Endometrium (tissue), 2 donors: ENCODE measurements at regions not wholly inside any gene's neighbourhood (a gene's known extent, or its start where the extent isn't known, plus 50 kb on each side); places are given as distances from the start of the nearest gene placed in this dataset.

Source experiments
- FAIRE-seq: peaks from 2 replicates; lab custom pipeline; 2012; peaks lifted over from hg19 to GRCh38; lab: Jason Lieb, UNC
- donor health status: control.
- donor health status: control.

DNA sequence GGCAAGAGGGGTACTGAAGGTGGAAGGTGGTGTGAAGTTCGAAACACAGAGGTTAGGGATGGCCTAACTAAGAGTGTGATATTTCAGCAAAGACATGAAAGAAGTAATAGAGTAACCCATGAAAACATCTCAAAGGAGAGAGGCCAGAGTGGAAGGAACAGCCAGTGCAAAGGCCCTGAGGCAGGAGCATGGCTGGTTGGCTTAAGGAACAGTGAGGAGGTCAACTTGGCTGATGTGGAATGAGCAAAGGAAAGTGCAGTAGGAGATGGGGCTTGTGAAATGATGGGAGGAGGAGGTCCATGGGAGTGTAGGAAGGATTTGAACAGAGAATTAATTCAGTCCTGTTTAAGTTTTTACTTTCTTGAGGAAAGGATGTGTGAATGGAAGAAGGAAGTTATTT, 178.3 kb upstream of the ZNF608 start:
- FAIRE-seq = no peak

DNA sequence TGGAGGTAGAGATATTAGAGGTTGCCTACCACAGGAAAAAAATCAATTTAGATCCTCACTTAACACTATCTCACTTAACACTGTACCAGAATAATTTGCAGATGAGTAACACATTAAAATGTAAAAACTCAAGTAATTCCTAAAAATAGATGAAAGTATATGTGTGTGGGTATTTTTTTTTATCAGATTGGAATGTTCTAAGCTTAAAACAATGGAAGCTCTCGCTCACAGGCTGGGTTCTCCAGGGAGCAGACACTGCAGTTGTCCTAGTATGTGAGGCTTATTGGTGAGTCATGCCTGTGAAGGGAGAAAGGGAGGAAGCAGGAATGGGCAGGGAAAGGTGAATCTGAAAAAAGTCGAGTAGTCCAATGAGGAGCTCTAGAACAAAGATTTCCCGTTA, 181.3 kb upstream of the ZNF608 start:
- FAIRE-seq = no peak

DNA sequence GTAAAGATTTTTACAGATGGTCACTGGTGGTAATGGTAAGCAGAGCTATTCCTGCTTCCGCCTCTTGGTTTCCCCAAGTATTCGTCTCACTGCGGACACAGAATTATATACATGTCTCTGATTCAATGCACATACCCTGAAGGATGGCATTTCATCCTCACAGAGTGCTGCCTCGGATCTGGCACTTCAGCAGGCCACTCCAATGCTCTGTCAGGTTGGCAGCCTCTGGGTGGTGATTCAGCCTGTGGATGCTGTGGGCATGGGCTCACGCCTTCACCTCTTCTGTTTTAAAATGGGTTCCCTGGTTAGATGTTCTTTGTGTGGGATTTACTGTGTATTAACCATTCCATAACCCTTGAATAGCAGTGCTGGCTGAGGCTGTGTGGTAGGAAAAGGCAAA, 182.6 kb upstream of the ZNF608 start:
- FAIRE-seq = no peak

DNA sequence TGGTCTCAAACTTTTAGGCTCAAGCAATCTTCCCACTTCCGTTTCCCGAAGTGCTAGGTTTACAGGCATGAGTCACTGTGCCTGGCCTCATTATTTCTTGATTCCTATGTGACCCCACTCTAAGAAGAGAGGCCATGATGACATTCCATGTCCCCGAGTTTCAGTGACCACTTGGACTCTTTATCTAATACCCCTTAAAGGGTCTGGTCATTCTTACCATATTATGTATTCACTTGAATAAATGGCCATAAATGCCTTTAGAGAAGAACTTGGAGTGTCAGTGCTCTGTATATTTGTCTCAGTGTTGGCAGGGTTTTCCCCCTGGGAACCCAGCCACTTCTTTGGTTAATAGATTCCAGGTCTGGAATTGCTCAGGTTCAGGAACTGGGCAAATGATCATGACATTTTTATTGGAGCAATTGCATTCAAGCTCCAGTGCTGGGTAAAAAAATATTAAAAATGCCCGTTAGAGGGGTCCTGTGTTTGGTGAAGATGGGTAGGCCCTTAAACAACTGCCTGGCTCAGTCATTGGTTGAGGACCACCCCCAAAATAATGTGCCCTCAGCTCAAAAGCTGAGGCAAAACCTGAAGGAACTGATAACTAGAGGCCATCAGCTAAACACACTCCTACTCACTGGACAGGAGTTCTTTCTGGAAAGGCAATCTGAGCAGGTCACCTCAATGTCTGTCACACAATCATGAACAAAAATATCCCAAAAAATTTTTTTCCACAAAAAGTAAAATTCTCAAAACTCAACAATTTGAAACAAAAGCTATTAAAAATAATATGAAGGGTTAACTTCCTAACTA, 186.6 kb upstream of the ZNF608 start:
- no peak for FAIRE-seq

DNA sequence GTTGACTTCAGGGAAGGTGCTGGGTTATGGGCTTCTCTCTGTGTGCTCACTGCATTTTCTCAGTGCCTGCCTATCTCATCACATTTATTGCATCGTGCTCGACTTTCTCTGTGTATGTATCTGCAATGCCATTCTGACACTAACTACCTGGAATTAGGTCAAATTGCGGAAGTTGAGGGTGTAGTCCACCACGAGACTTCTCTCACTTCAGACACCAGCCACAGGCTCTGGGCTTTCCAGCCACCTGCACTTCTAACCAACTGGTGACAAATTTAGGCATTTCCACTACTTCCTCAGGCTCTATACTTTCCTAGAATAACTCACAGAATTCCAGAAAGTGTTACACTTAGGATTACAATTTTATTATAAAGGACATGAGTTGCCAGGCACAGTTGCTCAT, 188.6 kb upstream of the ZNF608 start:
- no peak for FAIRE-seq

DNA sequence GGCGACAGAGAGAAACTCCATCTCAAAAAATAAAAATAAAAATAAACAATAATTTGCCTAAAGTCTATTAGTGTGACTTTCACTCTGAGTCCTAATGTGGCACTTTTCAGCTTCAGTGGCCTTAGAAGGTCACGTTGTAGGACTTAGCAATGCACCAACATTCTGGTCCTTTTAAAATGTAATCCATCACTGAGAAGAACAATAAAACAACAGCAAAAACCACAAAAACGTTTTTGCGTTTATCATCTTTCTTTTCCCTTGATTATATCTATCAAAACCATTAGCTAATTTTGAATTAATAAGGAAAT, 190.1 kb upstream of the ZNF608 start:
- no peak for FAIRE-seq

DNA sequence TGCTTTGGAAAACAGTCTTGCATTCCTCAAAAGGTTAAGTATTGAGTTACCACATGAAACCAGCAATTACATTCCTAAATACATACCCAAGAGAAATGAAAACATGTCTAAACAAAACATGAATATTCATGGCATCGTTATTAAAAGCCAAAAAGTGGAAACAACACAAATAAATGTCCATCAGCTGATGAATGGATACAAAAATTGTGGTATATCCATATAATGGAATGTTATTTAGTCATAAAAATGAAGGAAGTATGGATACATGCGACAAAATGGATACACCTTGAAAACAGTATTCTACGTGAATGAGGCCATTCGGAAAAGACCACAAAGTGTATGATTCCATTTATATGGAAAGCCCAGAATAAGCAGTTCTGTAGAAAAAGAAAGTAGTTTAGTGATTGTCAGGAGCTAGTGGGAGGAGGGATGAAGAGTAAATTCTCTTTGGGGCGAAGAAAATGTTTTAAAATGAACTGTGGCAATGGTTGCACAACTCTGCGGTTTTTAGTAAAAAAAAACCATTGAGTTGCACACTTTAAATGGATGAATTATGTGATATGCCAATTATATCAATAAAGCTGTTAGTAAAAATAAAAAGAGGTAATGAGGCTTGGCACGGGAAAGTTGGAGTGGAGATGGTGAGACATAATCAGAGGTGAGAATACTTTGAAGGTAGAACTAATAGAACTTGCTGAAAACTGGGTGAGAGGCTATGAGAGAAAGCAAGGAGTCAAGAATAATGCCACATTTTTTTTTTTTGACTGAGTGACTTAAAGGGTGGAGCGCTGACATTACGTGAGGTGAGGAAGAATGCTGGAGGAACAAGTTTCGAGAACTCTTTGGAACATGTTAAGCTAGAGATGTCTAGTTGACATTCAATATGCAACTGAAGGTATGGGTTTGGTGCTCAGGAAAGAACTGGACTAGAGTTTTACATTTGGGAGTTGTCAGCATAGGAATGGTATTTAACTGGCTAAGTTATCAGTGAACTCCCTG, 194.9 kb upstream of the ZNF608 start:
- FAIRE-seq = no peak

DNA sequence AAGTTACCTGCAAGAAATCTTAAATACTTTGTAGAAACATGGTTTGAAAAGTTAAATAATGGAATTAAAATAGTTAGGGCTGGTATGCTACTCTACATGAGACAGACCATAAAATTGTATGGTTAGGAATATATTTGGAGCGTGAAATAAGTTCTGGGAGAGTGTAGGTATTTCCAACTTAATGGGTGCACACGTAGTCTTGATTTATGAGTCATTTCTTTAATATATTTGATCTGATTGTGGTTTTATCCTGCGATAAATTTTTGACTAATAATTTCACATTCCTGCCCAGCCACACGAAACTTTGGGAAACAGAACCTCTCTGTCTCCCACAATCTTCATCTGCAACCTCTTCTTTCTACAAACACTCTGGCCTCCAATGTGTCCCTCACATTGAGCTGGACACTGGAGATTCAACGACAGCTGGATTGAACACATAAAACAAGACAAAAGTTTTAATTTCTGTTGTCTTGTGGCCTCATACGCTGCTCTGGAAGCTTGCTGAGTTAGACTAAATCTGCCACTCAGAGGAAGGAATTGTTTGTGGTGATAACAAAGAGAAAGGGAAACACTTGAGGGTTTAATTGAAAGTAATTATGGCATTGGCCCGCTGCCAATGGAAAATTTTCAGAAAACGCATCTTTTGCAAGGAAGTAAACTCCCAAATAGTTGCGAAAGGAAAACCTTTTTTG, 201.8 kb upstream of the ZNF608 start:
- FAIRE-seq = peak; percentile 18

DNA sequence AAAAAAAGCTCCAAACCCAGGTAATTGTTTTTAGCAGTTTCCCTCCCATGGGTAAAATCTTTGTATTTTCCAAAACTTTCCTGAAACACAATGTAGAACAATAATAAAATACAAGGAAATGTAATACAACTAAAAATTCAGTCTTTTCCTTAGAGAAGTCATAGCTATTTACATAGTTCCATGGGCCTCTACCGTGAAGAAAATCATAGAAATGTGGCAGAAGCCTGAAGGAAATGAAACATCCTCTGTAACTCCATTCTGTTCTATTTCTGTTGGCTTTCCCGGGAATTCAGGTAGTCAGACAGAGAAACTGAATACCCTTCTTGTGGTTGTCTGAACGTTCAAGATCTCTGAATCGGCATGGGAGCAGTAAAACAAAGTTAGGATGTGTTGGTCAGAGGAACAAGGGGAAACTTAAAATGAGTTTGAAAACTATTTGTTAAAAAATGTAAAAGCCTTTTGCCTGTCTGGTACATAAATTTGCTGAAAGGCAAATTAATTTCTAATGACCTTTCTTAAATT, 202.4 kb upstream of the ZNF608 start:
- no peak for FAIRE-seq

DNA sequence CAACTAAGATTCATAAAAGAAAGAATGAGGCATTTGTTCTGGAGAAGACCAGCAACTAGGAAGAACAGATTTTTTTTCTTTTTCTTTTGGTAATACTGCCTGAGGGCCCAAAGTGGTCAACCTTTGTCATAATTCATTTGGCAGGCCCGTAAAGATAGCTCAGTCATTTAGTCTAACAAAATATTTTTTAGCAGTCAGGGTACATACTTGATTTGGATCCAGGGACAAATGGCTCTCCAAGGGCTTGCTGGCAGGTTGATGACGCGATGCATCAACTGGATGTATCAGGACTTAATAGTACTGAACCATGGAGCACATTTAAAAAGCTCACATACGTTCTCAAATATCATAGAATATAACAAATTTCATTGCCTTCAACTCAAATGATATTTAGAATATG, 203.4 kb upstream of the ZNF608 start:
- no peak for FAIRE-seq

DNA sequence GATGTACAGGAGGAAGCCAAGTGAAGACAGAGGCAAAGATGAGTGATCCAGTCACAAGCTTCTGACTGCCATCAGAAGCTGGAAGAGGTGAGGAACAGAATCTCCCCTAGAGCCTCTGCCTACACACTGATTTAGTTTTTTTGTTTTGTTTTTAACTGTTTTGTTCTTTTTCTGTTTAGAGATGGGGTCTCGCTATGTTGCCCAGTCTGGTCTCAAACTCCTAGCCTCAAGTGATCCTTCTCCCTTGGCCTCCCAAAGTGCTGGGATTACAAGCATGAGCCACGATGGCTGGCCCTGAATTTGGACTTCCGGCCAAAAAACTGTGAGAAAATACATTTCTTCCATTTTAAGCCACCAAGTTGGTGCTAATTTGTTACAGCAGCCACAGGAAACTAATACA, 204.7 kb upstream of the ZNF608 start:
- FAIRE-seq = no peak

DNA sequence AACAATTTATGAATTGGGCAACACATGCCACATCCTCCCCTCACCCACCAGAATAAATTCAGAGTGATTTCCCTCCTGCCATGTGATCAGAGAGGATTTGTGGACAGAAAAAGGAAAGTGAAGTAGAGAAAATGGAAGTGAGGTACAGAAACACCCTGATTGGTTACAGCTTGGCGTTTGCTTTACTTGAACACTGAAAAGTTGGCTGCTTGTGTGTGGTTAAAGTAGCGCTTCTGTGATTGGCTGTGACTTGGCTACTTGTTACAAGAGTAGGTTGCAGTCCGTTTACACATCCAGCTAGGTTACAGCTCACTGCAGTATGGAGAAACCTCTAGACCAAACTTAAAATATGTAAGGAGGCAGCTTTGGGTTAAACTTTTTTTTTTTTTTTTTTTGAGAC, 205.2 kb upstream of the ZNF608 start:
- no peak for FAIRE-seq

DNA sequence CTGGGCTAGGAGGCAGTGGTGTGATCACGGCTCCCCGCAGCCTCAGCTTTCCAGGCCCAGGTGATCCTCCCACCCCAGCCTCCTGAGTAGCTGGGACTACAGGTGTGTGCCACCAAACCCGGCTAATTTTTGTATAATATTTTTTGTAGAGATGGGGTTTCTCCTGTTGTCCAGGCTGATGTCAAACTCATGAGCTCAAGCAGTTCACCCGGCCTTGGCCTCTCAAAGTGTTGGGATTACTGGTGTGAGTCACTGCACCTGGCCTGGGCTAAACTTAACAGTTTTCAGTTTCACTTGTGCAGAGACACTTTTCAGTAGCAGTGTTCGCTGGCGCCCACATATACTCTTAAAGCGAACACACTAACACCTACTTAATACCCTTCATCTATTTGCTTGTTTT, 205.6 kb upstream of the ZNF608 start:
- FAIRE-seq = no peak

DNA sequence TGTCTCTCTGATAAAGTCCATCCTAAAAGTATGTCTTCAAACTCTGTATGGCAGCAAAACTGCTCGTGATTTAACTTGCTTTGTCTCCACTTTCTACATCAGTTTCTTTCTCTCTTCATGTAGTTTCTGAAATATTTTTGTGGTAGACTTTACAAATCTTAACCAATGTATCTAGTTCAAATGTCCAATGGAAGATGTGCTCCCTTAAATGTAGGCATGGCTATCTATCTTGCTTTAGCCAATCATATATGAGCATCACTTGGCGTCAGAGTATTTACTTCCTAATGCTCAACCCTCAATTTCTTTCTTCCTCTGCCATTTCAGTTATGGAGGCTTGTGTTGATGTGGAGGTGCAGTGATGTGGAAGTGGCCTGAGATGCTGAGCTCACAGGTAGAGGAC, 206.1 kb upstream of the ZNF608 start:
- no peak for FAIRE-seq

DNA sequence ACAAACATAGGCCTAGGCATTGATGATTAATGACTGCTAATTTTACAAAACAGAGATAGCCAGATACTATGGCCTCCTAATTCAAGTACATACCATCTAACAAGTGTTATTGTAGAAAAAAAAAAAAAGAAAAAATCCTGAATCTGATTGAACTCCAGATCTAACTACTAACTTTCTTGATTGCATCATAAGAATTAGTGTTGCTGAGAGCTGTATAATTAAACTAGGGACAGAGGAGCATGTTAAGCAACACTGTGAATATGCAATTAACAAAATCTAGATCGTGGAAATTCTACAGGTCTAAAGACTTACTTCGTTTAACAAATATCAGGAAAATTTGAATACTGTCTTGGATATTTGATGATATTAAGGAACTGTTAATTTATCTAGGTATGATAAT, 208.3 kb upstream of the ZNF608 start:
- FAIRE-seq = no peak

DNA sequence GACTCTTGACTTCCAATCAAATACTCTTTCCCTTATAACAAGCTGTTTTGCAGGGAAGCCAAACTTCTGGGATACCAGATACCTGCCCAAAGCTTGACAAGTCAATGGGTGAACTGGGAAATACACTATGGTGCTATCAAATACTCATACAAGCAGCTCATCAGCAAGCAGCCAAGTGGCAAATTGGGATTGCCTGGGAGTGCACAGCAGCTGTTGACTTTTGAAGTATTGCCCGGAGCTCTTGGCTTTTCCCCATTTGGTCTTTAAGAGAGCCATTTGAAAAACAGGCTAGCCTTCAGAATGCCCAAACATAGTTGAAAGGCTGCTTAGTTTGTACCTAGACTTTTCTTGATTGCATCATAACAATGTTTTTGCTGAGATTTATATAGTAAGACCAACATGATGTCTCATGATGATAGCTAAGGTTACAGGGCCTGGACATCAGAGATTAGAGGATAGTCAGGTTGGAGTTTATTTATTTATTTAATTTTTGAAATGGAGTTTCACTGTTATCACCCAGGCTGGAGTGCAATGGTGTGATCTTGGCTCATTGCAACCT, 210.1 kb upstream of the ZNF608 start:
- no peak for FAIRE-seq

DNA sequence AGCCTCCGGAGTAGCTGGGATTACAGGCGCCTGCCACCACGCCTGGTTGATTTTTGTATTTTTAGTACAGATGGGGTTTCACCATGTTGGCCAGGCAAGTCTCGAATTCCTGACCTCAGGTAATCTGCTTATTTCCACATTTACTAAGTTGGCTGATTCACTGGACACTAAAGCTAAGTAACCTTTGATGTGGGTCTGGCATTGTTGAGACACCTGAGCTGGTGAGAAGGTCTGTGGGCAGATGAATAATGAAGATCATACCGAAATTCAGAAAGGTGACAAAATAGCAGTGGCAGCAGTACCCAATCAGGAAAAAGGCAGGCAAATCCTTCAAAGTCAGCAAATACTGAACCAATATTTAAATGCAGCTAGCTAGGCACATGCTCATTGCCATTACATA, 210.6 kb upstream of the ZNF608 start:
- FAIRE-seq = no peak

DNA sequence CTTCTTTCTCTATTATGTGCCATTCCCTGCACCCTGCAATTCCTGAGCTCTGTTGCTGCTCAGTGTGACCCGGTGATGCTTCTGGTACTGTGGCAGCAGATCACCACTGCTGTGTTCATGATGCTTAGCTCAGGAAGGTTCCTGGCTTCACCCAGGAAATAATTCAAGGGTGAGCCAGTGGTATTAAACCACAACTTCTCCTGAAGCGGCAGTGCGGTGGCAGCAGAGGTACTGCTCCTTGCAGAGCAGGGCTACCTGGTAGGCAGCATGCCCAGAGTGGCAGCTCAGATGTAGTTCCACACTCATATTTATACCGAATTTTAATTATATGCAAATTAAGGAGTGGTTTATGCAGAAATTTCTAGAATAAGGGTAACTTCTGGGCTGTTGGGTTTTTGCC, 213.8 kb upstream of the ZNF608 start:
- no peak for FAIRE-seq

DNA sequence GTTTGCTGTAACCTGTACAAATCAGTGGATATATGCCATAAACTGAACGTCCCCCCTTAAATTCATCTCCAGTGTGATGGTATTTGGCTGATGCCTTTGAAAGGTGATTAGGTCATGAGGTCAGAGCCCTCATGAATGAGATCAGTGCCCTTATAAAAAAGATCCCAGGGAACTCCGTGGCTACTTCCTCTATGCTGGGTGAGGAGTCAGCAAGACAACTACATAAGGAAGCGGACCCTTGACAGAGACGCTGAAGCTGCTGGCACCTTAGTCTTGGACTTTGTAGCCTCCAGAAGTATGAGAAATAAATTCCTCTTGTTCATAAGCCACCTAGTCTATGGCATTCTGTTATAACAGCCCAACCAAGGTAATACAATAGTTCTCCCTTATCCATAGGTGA, 215.1 kb upstream of the ZNF608 start:
- FAIRE-seq = no peak

DNA sequence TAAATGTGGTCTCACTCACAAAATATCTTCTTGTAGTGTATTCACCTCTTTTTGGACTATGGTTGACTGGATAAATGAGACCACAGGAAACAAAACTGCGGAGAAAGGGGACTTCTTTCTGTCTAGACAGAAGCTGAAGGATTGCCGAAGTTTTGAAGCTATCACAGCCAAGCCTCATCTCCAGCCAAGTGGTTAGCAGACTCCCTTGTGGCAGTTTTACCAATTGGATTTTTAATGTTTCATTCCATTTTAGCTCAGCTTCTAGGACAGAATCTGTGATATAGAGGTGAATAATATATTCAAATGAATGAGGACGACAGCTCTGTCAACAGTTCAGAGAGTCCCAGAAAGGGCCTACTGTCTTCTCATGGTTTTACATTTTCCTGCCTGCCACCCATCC, 215.7 kb upstream of the ZNF608 start:
- FAIRE-seq = no peak

DNA sequence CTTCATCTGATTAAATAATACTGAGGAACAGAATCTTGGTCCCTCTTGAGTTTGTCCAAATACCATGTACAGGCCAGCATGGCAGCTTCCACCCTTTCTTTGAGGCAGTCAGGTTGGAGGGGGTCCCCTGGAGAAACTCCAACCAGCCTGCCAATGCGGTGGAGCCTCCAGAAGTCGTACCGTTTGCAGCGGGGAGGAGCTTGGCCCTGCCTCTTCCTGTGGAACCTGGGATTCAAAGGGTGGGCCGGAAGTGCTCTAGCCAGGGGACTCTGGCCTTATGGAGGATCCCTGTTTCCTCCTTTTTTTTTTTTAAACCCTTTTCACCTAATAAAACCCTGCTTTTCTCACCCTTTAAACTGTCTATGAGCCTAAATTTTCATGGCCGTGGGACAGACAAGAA, 216.3 kb upstream of the ZNF608 start:
- no peak for FAIRE-seq

DNA sequence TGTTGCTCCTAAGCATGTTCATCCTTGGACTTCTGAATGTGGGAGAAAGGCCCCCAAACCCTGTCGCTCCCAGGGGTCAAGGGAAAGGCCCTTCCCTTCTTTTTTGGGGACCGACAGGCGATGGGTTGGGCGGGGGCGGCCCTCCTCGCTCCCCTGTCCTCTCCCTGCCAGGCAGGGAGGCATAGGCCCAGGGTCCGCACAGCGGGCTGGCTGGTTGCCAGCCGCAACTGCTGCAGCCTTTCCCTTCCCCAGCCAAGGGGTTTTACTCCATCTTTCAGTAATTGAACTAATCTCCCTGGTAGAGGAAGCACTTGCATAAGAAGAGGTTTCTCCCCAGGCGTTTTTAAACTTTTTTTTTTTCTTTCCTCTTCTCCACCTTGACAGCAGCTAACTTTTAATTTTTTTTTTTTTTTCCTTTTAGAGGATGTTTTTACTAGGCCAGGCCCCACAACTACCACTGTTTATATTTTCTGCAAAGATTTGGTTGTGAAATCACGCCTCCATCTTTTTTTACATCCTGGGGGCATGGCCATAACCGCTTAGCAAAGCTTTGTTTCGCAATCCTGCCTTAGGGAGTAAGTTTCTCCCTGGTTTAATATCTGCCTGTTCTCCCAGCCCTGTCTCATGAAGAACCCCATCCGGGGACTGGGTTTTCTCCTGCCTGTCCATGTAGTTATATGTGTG, 216.9 kb upstream of the ZNF608 start:
- peak; percentile 76 for FAIRE-seq
